ENCODE measurements at regions not wholly inside any gene's neighbourhood (a gene's known extent, or its start where the extent isn't known, plus 50 kb on each side); places are given as distances from the start of the nearest gene placed in this dataset.

DNA sequence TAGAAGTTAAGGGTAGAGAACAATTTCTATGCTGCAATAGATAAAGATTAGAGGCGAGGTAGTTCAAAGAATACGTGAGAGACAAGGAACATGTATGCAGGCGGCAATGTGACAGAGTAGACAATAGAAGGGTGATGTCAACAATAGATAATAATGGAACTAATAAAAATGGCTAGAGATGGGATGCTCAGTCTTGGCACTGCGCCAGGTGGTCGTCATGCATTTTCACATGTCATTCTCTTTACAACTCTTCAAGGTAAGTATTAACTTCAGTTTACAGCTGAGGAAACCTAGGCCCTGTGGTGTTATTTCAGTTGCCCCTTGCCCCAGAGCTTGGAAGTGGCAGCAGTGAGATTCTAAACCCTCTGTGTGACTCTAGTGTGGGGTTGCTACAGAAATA is 890.7 kb upstream of the CELF4 start:
- no peak for DNase-seq (ENCODE audit: low spot score in 2 of 2)
- intact Hi-C loops (cut with DNase I; ENCODE audit: low total_unique reads) = no loop called here
- Histone ChIP-seq H3K27ac (no peak overlapping the region), H3K27me3 (no peaks in the 10 kb centered on the region), H3K9me3 (no peaks in the 10 kb centered on the region), H3K4me1 (no peaks in the 10 kb centered on the region), H3K36me3 (no peaks in the 10 kb centered on the region), H3K4me3 (no peak overlapping the region)
- TF ChIP-seq POLR2A (IDR thresholded peaks at IDR 0.05) = no peak
- TF ChIP-seq, protein P1, sequence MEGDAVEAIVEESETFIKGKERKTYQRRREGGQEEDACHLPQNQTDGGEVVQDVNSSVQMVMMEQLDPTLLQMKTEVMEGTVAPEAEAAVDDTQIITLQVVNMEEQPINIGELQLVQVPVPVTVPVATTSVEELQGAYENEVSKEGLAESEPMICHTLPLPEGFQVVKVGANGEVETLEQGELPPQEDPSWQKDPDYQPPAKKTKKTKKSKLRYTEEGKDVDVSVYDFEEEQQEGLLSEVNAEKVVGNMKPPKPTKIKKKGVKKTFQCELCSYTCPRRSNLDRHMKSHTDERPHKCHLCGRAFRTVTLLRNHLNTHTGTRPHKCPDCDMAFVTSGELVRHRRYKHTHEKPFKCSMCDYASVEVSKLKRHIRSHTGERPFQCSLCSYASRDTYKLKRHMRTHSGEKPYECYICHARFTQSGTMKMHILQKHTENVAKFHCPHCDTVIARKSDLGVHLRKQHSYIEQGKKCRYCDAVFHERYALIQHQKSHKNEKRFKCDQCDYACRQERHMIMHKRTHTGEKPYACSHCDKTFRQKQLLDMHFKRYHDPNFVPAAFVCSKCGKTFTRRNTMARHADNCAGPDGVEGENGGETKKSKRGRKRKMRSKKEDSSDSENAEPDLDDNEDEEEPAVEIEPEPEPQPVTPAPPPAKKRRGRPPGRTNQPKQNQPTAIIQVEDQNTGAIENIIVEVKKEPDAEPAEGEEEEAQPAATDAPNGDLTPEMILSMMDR (IDR thresholded peaks at IDR 0.05) = no peak
- no peak for TF ChIP-seq POLR2AphosphoS5 (IDR thresholded peaks at IDR 0.05)

DNA sequence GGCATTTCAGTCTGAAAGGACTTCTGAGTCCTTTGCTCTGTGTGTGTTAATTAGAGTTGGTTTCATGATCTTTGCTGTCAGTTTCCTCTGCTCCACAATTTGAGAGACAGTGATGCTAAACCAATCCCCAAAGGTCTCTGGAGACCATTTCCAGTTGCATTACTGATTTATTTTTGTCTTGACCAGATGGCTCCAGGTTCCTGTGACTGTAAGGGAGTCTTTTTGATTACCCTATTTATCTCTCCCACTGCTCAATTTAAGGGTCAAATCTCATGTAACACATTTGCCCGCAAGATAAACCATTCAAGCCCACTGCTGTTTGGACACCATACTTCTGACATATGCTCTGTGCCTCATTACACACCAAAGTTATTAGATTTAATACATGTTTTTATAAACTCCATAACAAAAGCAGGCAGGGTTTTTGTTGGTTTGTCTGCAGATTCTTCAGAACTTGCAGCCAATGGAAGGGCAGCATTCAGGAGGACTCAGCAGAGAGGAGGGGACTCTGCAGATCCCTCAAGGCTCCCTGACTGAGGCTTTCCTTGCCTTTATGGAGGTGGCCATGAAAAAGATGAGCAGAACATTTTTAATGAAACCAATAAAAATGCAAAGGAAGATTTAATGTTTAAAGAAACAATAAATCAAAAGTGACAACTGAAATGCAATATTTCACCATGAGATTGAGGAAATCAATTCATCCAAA is 889.3 kb upstream of the CELF4 start:
- Histone ChIP-seq H3K27ac (no peak overlapping the region), H3K27me3 (no peaks in the 10 kb centered on the region), H3K9me3 (no peaks in the 10 kb centered on the region), H3K4me3 (no peak overlapping the region), H3K4me1 (no peaks in the 10 kb centered on the region), H3K36me3 (no peaks in the 10 kb centered on the region)
- no peak for DNase-seq (ENCODE audit: low spot score in 2 of 2)
- no peak for TF ChIP-seq POLR2A (IDR thresholded peaks at IDR 0.05)
- TF ChIP-seq, protein P1 (IDR thresholded peaks at IDR 0.05) = no peak
- TF ChIP-seq POLR2AphosphoS5 (IDR thresholded peaks at IDR 0.05) = no peak
- intact Hi-C loops (cut with DNase I; ENCODE audit: low total_unique reads) = no loop called here

DNA sequence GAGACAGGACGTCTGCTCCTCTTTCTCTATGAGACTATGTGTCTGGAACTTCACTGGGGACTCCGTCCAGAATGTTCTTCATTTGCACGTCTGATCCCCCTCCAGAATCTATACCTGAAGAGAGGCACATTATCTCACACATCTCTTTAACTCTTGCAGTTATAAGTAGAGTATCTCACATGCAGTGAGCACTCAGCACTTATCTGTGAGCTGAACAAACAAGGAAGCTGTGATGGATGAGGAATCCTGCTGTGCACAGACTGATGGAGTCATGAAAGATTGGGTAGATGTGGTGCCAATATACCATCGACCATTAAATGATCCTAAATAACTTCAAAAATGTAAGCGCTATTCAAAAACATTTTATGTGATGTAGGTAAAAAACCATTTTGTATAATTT is 888.3 kb upstream of the CELF4 start:
- H3K9me3 ChIP-seq = no peaks in the 10 kb centered on the region
- no peak for DNase-seq (ENCODE audit: low spot score in 2 of 2)
- no peaks in the 10 kb centered on the region for H3K4me1 ChIP-seq
- TF ChIP-seq, protein P1 (IDR thresholded peaks at IDR 0.05) = no peak
- no peak for TF ChIP-seq POLR2AphosphoS5 (IDR thresholded peaks at IDR 0.05)
- H3K36me3 ChIP-seq = no peaks in the 10 kb centered on the region
- no peak overlapping the region for H3K4me3 ChIP-seq
- no peaks in the 10 kb centered on the region for H3K27me3 ChIP-seq
- H3K27ac ChIP-seq = no peak overlapping the region
- intact Hi-C loops (cut with DNase I; ENCODE audit: low total_unique reads) = no loop called here

DNA sequence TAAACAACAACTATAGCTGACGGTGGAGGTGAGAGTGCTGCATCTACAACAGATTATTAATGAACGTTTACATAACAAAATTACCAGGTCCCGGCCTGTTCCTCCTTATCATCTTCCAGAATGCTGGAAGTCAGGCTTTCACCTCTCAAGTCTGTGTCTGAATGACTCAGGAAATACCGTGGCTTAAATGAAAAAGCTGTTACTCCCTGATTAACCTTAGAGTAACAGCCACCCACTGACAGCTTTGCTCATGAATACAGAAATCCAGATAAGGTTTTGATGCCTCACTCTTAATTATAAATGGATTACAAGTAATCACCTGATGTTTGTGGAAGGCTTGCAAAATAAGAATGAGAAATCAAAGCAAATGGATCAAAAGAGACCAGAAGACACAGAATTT is 885.3 kb upstream of the CELF4 start:
- H3K4me3 ChIP-seq = no peak overlapping the region
- no peak for DNase-seq (ENCODE audit: low spot score in 2 of 2)
- H3K4me1 ChIP-seq = no peaks in the 10 kb centered on the region
- no peaks in the 10 kb centered on the region for H3K27me3 ChIP-seq
- no peaks in the 10 kb centered on the region for H3K9me3 ChIP-seq
- TF ChIP-seq, protein P1 (IDR thresholded peaks at IDR 0.05) = no peak
- TF ChIP-seq POLR2AphosphoS5 (IDR thresholded peaks at IDR 0.05) (no peak), POLR2A (IDR thresholded peaks at IDR 0.05) (no peak)
- H3K36me3 ChIP-seq = no peaks in the 10 kb centered on the region
- no peak overlapping the region for H3K27ac ChIP-seq
- intact Hi-C loops (cut with DNase I; ENCODE audit: low total_unique reads) = no loop called here

DNA sequence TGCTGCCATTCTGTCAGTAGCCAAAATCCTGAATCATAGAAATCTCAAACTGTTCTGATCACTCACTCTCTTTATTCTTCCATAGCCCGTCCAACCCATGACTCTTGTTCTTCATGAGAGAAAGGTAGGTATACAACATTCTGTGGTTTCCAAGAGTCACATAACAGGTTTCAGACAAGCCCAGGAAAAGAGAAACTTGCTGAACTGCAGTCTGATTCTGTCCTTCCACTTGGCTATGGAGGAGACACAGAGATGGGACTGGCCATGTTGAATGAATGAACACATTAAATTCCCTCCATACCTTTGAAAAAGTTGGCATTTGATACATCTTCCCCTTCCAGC is 880.2 kb upstream of the CELF4 start:
- Histone ChIP-seq H3K9me3 (no peaks in the 10 kb centered on the region), H3K27me3 (no peaks in the 10 kb centered on the region), H3K27ac (no peak overlapping the region), H3K36me3 (no peaks in the 10 kb centered on the region), H3K4me1 (no peaks in the 10 kb centered on the region), H3K4me3 (no peak overlapping the region)
- intact Hi-C loops (cut with DNase I; ENCODE audit: low total_unique reads) = no loop called here
- TF ChIP-seq POLR2A (IDR thresholded peaks at IDR 0.05) (no peak), POLR2AphosphoS5 (IDR thresholded peaks at IDR 0.05) (no peak)
- TF ChIP-seq, protein P1 (IDR thresholded peaks at IDR 0.05) = no peak
- DNase-seq (ENCODE audit: low spot score in 2 of 2) = no peak
